HEK293 (cell line): ENCODE measurements at regions not wholly inside any gene's neighbourhood (a gene's known extent, or its start where the extent isn't known, plus 50 kb on each side); places are given as distances from the start of the nearest gene placed in this dataset.
A peak's percentile ranks its signal among the peaks of the same experiment; 100 is the strongest.
"Not testable (repeated sequence)": the region's sequence is repeated elsewhere in the genome, so short reads cannot be mapped to it uniquely, and the experiment has no call there.

Source experiments
- CTCF ChIA-PET: fragments of 350-600 bp; formaldehyde crosslinking; extraction: SDS; loops from one replicate; lab custom pipeline; 2021; ENCODE audit warnings: antibody characterized with exemption; lab: Yijun Ruan, JAX
- POLR2A ChIA-PET: fragments of 300-600 bp; formaldehyde crosslinking; extraction: SDS; loops from one replicate; lab custom pipeline; 2020; ENCODE audit warnings: antibody characterized with exemption, inconsistent platforms; lab: Yijun Ruan, JAX
- H3K27ac ChIP-seq: fragments of 200-500 bp; sonication (Bioruptor generic); 2 replicates; pipeline ENCODE4 v1.5.1; 2014; ENCODE audit warnings: low read depth, low read length, control low read depth, inconsistent platforms; ENCODE audit errors: extremely low read depth
- H3K36me3 ChIP-seq, 2 experiments: fragments of 200-500 bp in 1 of 2; sonication (Bioruptor generic) in 1 of 2; 1 replicate in 1 of 2; 2 replicates in 1 of 2; pipeline ENCODE4 v1.5.1; 2014 to 2017; ENCODE audit warnings: inconsistent platforms in 2 of 2, low read length in 2 of 2; ENCODE audit not compliant: control insufficient read depth in 2 of 2, insufficient read depth in 1 of 2
- H3K4me1 ChIP-seq: fragments of 200-500 bp; sonication (Bioruptor generic); 2 replicates; pipeline ENCODE4 v1.5.1; 2014; ENCODE audit warnings: mild to moderate bottlenecking, low read length, inconsistent platforms; ENCODE audit not compliant: control insufficient read depth, insufficient read depth
- H3K4me3 ChIP-seq: 2 replicates; pipeline ENCODE4 v1.5.1; 2011; ENCODE audit warnings: low read depth, mild to moderate bottlenecking, control low read depth, low read length, moderate library complexity
- H3K9me3 ChIP-seq: fragments of 200-500 bp; sonication (Bioruptor generic); 2 replicates; pipeline ENCODE4 v1.5.1; 2014; ENCODE audit warnings: low read depth, low read length, inconsistent platforms; ENCODE audit not compliant: control insufficient read depth, insufficient read depth
- GLIS1 ChIP-seq: fragments of 450-650 bp; formaldehyde crosslinking; IDR thresholded peaks from 2 replicates; pipeline ENCODE4 v1.5.1; 2016; ENCODE audit warnings: missing biosample characterization, missing genetic modification characterization
- PRDM1 ChIP-seq: fragments of 450-650 bp; formaldehyde crosslinking; IDR thresholded peaks from 2 replicates; pipeline ENCODE4; 2016; ENCODE audit warnings: missing biosample characterization, missing genetic modification characterization
- SETDB1 ChIP-seq: IDR thresholded peaks from one replicate; pipeline ENCODE4 v1.6.1; 2017; ENCODE audit warnings: mild to moderate bottlenecking, low read length, moderate library complexity, mixed read lengths; ENCODE audit not compliant: insufficient read length
- TSHZ1 ChIP-seq: fragments of 450-650 bp; formaldehyde crosslinking; IDR thresholded peaks from 2 replicates; pipeline ENCODE4 v1.5.1; 2016; ENCODE audit warnings: missing biosample characterization, missing genetic modification characterization, borderline replicate concordance
- ZBTB17 ChIP-seq: fragments of 450-650 bp; formaldehyde crosslinking; IDR thresholded peaks from 2 replicates; pipeline ENCODE4 v1.5.1; 2016; ENCODE audit warnings: missing biosample characterization, missing genetic modification characterization
- ZBTB26 ChIP-seq: fragments of 450-650 bp; formaldehyde crosslinking; optimal IDR thresholded peaks from 2 replicates; pipeline ENCODE3; 2016; ENCODE audit warnings: missing biosample characterization, mild to moderate bottlenecking, missing genetic modification characterization
- ZEB2 ChIP-seq: fragments of 450-650 bp; formaldehyde crosslinking; IDR thresholded peaks from 2 replicates; pipeline ENCODE4 v1.5.1; 2016; ENCODE audit warnings: missing biosample characterization, missing genetic modification characterization
- ZFHX2 ChIP-seq: fragments of 450-650 bp; formaldehyde crosslinking; conservative IDR thresholded peaks from 2 replicates; pipeline ENCODE4 v1.5.1; 2016; ENCODE audit warnings: missing biosample characterization, missing genetic modification characterization
- ZFP37 ChIP-seq: fragments of 450-650 bp; formaldehyde crosslinking; IDR thresholded peaks from 2 replicates; pipeline ENCODE4 v1.5.1; 2016; ENCODE audit warnings: missing biosample characterization, missing genetic modification characterization
- ZNF133 ChIP-seq: fragments of 450-650 bp; formaldehyde crosslinking; IDR thresholded peaks from 2 replicates; pipeline ENCODE4 v1.5.1; 2016; ENCODE audit warnings: missing biosample characterization, missing genetic modification characterization
- ZNF24 ChIP-seq: fragments of 450-650 bp; formaldehyde crosslinking; IDR thresholded peaks from 2 replicates; pipeline ENCODE4 v1.5.1; 2016; ENCODE audit warnings: missing biosample characterization, missing genetic modification characterization
- ZNF416 ChIP-seq: fragments of 450-650 bp; formaldehyde crosslinking; IDR thresholded peaks from 2 replicates; pipeline ENCODE4 v1.5.1; 2016; ENCODE audit warnings: missing biosample characterization, missing genetic modification characterization
- ZNF521 ChIP-seq: fragments of 450-650 bp; formaldehyde crosslinking; IDR thresholded peaks from 2 replicates; pipeline ENCODE4 v1.5.1; 2017; ENCODE audit warnings: missing biosample characterization, mild to moderate bottlenecking, missing genetic modification characterization
- ZNF600 ChIP-seq: fragments of 450-650 bp; formaldehyde crosslinking; IDR thresholded peaks from 2 replicates; pipeline ENCODE4 v1.5.1; 2016; ENCODE audit warnings: missing biosample characterization, missing genetic modification characterization
- ZSCAN16 ChIP-seq: fragments of 450-650 bp; formaldehyde crosslinking; IDR thresholded peaks from 2 replicates; pipeline ENCODE4 v1.5.1; 2016; ENCODE audit warnings: missing biosample characterization, missing genetic modification characterization
- TF ChIP-seq, protein P1 (sequence below): fragments of 450-650 bp; IDR thresholded peaks from 2 replicates; pipeline ENCODE4 v1.5.1; 2018; ENCODE audit warnings: missing biosample characterization, missing genetic modification characterization
- TF ChIP-seq, protein P2 (sequence below): fragments of 450-650 bp; formaldehyde crosslinking; IDR thresholded peaks from 2 replicates; pipeline ENCODE4 v1.5.1; 2016; ENCODE audit warnings: missing biosample characterization, missing genetic modification characterization
- TF ChIP-seq, protein P3 (sequence below): fragments of 450-650 bp; formaldehyde crosslinking; IDR thresholded peaks from 2 replicates; pipeline ENCODE4 v1.5.1; 2016; ENCODE audit warnings: missing biosample characterization, missing genetic modification characterization

GRCh38 chr2:186382932-186383331, 103.1 kb upstream of the ZC3H15 start (continued):
- TF ChIP-seq TSHZ1 (tag by site-specific recombination) (no peak), GLIS1 (tag by site-specific recombination) (no peak), ZNF416 (tag by site-specific recombination) (no peak), ZSCAN16 (tag by site-specific recombination) (no peak), ZEB2 (tag by site-specific recombination) (no peak), ZNF133 (tag by site-specific recombination) (no peak)

GRCh38 chr2:186384226-186384625, 101.8 kb upstream of the ZC3H15 start:
- POLR2A ChIA-PET = no interaction called here

DNA sequence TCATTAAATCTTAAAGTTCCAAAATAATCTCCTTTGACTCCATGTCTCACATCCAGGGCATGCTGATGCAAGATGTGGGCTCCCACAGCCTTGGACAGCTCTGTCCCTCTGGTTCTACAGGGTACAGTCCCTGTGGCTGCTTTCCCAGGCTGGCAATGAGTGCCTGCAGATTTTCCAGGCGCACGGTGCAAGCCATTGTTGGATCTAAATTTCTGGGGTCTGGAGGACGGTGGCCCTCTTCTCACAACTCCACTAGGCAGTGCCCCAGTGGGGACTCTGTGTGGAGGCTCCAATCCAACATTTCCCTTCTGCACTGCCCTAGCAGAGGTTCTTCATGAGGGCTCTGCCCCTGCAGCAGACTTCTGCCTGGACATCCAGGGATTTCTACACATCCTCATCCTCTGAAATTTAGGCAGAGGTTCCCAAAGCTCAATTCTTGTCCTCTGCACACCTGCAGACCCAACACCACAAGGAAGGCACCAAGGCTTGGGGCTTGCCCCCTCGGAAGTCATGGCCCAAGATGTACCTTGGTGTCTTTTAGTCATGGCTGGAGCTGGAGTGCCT, 100.3 kb upstream of the ZC3H15 start:
- H3K27ac ChIP-seq, H3K9me3 ChIP-seq, H3K4me1 ChIP-seq, H3K4me3 ChIP-seq, CTCF ChIA-PET, H3K36me3 ChIP-seq, POLR2A ChIA-PET: not testable (repeated sequence)
- TF ChIP-seq SETDB1 = peak; percentile 29
- TF ChIP-seq, all 188 proteins: peak for 1; not testable (repeated sequence) for 187

More at GRCh38 chr2:186384226-186384625, 101.8 kb upstream of the ZC3H15 start:
- no peak overlapping the region for H3K27ac ChIP-seq
- no peaks in the 10 kb centered on the region for H3K4me1 ChIP-seq
- no peaks in the 10 kb centered on the region for H3K36me3 ChIP-seq
- no peak for TF ChIP-seq ZNF24
- no peak for TF ChIP-seq ZBTB17
- TF ChIP-seq ZBTB26 (tag by site-specific recombination) = no peak
- no peak for TF ChIP-seq PRDM1
- TF ChIP-seq ZNF521 (tag by site-specific recombination) = no peak
- TF ChIP-seq ZNF600 (tag by site-specific recombination) = no peak
- TF ChIP-seq, protein P1, sequence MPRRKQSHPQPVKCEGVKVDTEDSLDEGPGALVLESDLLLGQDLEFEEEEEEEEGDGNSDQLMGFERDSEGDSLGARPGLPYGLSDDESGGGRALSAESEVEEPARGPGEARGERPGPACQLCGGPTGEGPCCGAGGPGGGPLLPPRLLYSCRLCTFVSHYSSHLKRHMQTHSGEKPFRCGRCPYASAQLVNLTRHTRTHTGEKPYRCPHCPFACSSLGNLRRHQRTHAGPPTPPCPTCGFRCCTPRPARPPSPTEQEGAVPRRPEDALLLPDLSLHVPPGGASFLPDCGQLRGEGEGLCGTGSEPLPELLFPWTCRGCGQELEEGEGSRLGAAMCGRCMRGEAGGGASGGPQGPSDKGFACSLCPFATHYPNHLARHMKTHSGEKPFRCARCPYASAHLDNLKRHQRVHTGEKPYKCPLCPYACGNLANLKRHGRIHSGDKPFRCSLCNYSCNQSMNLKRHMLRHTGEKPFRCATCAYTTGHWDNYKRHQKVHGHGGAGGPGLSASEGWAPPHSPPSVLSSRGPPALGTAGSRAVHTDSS (tag by site-specific recombination) = no peak
- TF ChIP-seq, all 188 proteins: peak for 0
- H3K9me3 ChIP-seq = no peaks in the 10 kb centered on the region
- H3K4me3 ChIP-seq = no peak overlapping the region
- CTCF ChIA-PET = no interaction called here

- Histone ChIP-seq H3K9me3 (no peaks in the 10 kb centered on the region), H3K4me1 (no peaks in the 10 kb centered on the region), H3K36me3 (no peaks in the 10 kb centered on the region), H3K4me3 (no peak overlapping the region), H3K27ac (no peak overlapping the region)
- no peak for TF ChIP-seq ZFHX2 (tag by site-specific recombination)
- no peak for TF ChIP-seq ZFP37
- TF ChIP-seq ZEB2 (tag by site-specific recombination) = no peak
- no peak for TF ChIP-seq PRDM1
- TF ChIP-seq, protein P2, sequence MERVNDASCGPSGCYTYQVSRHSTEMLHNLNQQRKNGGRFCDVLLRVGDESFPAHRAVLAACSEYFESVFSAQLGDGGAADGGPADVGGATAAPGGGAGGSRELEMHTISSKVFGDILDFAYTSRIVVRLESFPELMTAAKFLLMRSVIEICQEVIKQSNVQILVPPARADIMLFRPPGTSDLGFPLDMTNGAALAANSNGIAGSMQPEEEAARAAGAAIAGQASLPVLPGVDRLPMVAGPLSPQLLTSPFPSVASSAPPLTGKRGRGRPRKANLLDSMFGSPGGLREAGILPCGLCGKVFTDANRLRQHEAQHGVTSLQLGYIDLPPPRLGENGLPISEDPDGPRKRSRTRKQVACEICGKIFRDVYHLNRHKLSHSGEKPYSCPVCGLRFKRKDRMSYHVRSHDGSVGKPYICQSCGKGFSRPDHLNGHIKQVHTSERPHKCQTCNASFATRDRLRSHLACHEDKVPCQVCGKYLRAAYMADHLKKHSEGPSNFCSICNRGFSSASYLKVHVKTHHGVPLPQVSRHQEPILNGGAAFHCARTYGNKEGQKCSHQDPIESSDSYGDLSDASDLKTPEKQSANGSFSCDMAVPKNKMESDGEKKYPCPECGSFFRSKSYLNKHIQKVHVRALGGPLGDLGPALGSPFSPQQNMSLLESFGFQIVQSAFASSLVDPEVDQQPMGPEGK (tag by site-specific recombination) = no peak
- TF ChIP-seq, protein P3, sequence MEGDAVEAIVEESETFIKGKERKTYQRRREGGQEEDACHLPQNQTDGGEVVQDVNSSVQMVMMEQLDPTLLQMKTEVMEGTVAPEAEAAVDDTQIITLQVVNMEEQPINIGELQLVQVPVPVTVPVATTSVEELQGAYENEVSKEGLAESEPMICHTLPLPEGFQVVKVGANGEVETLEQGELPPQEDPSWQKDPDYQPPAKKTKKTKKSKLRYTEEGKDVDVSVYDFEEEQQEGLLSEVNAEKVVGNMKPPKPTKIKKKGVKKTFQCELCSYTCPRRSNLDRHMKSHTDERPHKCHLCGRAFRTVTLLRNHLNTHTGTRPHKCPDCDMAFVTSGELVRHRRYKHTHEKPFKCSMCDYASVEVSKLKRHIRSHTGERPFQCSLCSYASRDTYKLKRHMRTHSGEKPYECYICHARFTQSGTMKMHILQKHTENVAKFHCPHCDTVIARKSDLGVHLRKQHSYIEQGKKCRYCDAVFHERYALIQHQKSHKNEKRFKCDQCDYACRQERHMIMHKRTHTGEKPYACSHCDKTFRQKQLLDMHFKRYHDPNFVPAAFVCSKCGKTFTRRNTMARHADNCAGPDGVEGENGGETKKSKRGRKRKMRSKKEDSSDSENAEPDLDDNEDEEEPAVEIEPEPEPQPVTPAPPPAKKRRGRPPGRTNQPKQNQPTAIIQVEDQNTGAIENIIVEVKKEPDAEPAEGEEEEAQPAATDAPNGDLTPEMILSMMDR = no peak
- CTCF ChIA-PET = no interaction called here
- POLR2A ChIA-PET = no interaction called here
Measured at GRCh38 chr2:186399082-186399644, 86.9 kb upstream of the ZC3H15 start.
